Hematopoietic multipotent progenitor cell treated with erythropoietin and hydrocortisone succinate and interleukin-3 and kit ligand, for 8 days (in vitro differentiated cells): ENCODE measurements at regions not wholly inside any gene's neighbourhood (a gene's known extent, or its start where the extent isn't known, plus 50 kb on each side); places are given as distances from the start of the nearest gene placed in this dataset.

Experiments
- DNase-seq: peaks from one replicate; pipeline ENCODE4 v3.0.0-alpha.2; 2015

- DNase-seq: no peak
These were observed 268.0 kb upstream of the IRX3 start for GRCh38 chr16:54554581-54554980.

- no peak for DNase-seq
These were observed 261.7 kb upstream of the IRX3 start for GRCh38 chr16:54548281-54548680.

DNA sequence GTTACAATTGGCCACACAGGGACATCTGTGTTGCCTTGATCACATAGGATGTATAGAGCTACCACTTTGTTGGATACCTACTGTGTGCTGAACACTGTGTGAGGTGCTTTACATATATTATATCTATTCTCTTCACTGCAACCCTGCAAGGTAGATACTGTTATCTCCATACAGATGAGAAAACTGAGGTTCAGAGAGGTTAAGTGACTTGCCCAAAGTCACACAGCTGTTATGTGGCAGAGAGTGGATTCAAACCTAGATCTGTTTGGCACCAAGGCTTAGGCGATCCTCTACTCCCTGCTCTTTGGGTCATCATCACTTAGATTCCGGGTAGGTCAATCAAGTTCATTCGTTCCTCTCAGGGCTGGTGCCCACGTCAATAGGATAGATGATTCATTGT, 260.5 kb upstream of the IRX3 start:
- DNase-seq: no peak

DNA sequence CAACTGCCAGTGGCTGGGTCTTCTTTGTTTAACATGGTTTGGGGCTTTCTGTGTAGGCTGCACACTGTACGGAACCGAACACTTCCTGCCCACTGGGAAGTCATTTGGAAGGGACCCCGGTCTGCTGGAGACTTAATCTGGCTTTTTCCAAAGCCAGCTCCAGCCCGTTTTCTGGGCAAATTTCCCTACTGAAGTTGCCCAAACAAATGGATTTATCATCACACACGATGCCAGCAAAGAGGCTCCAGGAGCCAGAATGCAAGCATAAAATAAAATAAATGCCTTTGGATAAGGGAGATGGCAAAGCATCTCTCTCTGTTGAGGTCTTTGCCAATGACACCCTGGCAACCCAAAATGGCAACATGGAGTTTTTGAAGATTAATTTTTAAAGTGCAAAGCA, 259.9 kb upstream of the IRX3 start:
- DNase-seq: no peak

- DNase-seq: no peak
These were observed 259.4 kb upstream of the IRX3 start for GRCh38 chr16:54545854-54546511.

DNA sequence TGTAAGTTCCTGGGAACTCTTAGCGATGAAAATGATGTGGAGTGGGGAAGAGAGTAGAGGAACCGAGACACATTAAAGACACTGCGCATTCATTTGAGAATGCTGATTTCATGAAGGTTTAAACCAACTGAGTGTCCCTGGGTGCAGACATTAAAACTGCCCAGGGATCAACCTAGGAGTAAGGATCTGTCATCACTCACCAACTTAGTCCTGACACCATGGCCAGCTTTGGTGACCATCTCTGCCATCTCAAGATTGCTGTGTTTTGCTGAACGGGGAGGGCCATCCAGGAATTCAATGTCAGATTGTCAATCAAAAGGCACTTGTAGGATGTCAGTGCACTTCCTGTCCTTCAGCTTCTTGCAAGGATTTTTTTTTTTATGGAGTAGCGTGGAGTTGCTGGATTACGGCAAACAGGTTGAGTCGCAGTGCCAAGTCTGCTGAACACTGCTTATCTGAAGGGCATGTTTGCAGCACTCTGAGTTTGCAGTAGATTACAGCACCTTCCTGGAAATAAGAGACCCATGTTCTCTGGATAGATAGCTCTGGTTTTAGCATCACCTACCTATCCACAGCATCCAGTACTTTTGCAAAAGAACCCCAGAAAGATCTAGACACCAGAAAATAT, 258.1 kb upstream of the IRX3 start:
- DNase-seq: no peak

DNA sequence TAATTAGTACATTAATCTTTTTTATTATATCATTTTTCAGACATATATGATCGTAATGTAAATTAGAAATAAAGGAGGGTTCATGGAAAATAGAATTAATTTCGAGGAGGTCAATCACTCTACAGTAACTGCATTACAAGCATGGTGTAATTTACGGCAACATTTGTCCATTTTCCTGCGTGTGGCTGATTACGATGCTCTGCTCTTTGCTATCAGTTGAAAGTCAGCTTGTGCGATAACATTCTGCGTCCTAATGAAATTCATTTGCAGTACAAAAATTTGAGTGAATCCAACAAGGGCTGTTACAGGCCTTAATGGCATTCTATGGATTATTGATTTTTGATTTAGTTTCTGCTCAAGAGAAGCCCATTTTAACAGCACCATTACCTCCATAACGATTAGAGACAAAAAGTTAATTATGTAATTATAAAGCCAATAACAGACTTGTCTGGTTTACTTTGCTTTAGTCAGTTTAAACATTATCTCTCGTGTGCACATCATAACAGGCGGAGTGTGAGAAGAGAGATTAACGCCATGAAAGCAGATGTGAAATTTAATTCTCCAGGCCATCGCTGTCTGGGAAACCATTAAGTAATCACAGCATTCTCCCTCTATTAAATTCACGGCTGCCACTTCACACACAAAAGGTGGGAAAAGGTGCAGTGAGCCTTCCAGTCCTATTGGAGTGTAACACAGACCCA, 256.4 kb upstream of the IRX3 start:
- DNase-seq: no peak

DNA sequence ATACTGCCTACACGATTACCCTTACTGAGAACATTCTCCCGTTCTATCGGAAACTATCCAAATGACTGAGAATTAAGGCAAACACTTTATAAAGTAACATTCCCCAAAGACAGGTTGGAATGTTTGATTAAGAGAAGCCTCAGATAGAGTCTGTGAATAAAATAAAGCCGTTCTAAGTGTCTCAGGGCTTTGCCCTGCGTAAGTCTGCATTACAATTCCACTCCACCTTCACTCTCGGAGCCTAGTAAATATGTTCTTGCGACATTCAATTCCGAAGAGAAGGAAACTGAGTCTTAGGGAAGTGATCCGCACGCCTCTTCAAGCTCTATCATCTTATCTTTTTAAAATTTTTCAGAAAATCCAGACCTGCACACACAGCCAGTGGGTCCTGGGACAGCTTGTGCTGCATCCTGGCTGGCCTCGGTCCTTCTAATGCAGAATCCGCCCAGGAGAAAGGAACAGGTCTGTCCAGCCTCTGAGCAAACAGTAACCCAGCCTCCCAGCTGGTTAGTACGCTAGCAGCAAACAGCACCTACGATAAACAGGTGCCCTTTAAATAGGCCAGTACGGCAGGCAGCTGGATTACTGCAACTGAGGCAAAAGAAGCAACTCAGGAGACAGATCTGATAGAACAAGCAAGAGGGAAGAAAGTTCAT, 254.1 kb upstream of the IRX3 start:
- no peak for DNase-seq

GRCh38 chr16:54538276-54538675, 251.7 kb upstream of the IRX3 start:
- DNase-seq: no peak

DNA sequence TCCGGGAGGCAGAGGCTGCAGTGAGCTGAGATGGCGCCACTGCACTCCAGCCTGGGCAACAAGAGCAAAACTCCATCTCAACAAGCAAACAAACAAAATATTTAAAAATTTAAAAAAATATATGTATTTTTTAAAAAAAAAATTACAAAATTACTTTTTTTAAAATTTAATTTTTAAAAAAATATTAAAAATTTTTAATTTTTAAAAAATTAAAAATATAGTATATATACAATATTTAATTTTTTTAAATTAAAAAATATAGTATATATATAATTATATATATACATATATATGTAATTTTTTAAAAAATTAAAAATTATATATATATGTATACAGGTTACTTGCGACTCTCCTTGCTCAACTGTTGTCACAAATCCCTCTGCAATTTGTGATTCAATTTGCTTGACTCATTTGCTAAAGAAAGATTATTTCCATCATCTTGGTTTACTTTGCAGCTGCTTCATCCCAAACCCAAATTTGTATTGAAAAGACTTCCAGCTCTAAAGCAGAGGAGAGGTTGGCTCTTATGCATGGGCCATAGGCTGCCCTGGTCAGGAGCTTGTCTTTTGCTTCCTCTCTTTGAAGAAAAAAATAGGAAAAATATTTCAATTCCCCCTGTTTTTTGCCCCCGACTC, 247.4 kb upstream of the IRX3 start:
- DNase-seq: no peak

DNA sequence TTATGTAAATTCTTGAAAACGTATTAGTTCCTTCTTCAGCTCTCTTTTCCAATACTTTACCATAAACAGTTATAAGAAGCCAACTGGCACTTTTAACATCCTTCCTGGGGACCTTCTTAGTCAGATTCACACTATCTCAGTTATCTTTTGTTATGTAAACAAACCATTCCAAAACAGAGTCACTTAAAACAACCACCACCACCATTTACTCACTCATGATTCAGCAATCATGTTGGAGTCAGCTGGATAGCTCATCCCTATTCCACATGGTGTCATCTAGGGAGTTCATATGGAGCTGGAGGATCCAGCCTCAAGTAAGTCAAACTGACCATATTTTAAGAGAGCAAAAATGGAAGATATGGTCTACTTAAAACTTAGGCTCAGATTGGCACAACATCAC, 240.3 kb upstream of the IRX3 start:
- no peak for DNase-seq

DNA sequence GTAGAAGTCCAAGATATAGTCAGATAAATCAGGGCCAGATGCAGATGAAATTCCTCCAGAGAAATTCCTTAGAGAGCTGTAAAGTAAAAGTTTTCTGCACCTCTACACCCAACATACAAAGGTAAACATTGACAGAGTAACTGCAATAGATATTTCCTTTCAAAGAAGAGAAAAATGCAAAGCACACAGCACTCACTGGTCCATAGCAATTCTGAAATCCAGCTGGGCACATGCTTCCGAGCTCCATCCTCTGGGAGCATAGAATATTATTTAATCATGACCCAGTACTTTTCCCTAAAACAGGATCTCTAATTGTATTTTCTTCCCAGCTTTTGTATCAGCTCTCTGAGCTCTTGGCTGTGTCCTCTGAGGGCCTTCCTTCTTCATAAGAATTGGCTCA, 239.5 kb upstream of the IRX3 start:
- DNase-seq: no peak

GRCh38 chr16:54525104-54525503, 238.5 kb upstream of the IRX3 start:
- no peak for DNase-seq

DNA sequence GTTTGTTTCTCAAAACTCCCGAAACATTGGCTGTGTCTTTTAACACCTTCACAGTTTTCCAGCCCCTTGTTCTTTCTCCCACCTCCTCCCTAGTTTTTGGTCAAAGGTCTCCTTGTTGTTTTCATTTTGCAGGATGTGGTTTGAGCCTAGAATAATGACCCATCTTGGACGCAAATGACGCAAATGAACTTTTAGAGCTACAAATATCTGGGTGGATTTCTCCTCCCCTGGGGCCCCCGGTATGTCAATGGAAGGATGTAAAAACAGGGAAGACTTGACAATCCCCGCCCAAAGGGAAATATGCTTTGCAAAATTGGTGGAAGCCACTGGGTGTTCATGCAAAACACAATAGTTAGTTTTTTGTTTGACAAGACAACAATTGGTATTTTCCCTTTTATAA, 236.0 kb upstream of the IRX3 start:
- DNase-seq: no peak

GRCh38 chr16:54521327-54521726, 234.7 kb upstream of the IRX3 start:
- DNase-seq: no peak

GRCh38 chr16:54519161-54519695, 232.6 kb upstream of the IRX3 start:
- DNase-seq: no peak

DNA sequence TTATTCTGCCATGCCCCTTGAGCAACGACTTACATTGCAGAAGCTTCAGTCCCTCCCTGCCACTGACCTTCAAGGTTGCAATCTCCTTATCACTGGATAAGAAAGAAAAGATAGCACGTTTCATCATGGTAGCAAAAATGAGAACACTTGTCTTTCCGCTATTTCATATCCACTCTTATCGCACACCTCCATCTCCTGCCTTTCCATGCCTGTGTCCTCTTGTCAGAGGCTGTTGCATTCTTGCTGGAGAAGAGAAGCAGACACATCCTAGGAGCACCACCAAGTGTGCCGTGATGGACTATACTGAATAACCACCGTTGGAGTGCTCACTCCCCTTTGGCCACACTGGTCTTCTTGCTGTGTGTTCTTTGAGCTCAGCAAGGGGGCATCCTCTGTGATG, 230.6 kb upstream of the IRX3 start:
- DNase-seq: no peak

- DNase-seq: no peak
These were observed 225.9 kb upstream of the IRX3 start for GRCh38 chr16:54512467-54512995.

- no peak for DNase-seq
These were observed 224.7 kb upstream of the IRX3 start for GRCh38 chr16:54511222-54511731.

DNA sequence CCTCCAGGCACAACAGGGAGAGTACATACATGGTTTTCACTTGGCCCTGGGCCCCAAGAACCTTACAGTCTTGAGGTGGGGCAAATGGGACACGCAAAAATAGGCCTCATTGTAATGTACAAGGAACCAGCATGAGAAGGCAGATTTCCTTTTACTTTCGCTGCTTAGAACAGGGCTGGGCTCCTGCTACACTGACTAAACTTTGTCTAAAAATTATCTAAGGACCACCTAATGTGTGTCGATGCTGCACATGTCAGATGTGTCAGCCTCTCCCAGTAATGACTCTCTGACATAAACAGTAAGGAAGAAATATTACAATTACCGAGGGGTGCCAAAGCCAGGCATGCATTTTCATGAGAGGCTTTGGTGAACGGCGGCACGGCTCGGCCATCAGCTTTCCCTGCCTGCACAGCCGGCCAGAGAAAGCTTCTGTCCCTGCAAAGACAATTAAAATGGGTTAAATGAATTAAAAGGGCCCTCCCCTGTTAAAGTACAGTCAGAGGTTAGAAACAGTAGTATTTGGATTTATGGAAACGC, 224.2 kb upstream of the IRX3 start:
- no peak for DNase-seq

GRCh38 chr16:54509456-54509855, 222.9 kb upstream of the IRX3 start:
- no peak for DNase-seq

- no peak for DNase-seq
These were observed 221.8 kb upstream of the IRX3 start for GRCh38 chr16:54508351-54508750.
